CD4-positive, alpha-beta memory T cell (primary cell): ENCODE measurements at regions not wholly inside any gene's neighbourhood (a gene's known extent, or its start where the extent isn't known, plus 50 kb on each side); places are given as distances from the start of the nearest gene placed in this dataset.

ENCODE experiments used
- CTCF ChIA-PET: fragments of 350-600 bp; sonication (Branson Sonifier 250); formaldehyde crosslinking; loops from one replicate; lab custom pipeline; 2021; ENCODE audit warnings: inconsistent platforms; ENCODE audit not compliant: partially characterized antibody; lab: Charles Lee
- POLR2A ChIA-PET: fragments of 350-600 bp; sonication (Branson Sonifier 250); formaldehyde crosslinking; loops from one replicate; lab custom pipeline; 2021; ENCODE audit not compliant: partially characterized antibody; lab: Charles Lee
- DNase-seq, 5 donors: peaks; one replicate each; pipeline versions ENCODE4 v3.0.0 to v3.0.0-alpha.2; 2020 to 2022; ENCODE audit warnings: mixed read lengths in 1 of 5
- H3K27ac ChIP-seq: one replicate; pipeline ENCODE4 v1.7.0; 2013; ENCODE audit warnings: low read depth, low read length
- H3K27me3 ChIP-seq: 2 replicates; pipeline ENCODE4 v1.7.0; 2013; ENCODE audit warnings: mild to moderate bottlenecking, low read length, moderate library complexity; ENCODE audit not compliant: insufficient read depth
- H3K36me3 ChIP-seq: 2 replicates; pipeline ENCODE4 v1.7.0; 2013; ENCODE audit warnings: mild to moderate bottlenecking, low read length, moderate library complexity; ENCODE audit not compliant: insufficient read depth
- H3K4me1 ChIP-seq: 2 replicates; pipeline ENCODE4 v1.7.0; 2013; ENCODE audit warnings: mild to moderate bottlenecking, low read length, moderate library complexity; ENCODE audit not compliant: insufficient read depth
- H3K4me3 ChIP-seq, 2 donors: one replicate each; pipeline ENCODE4 v1.7.0; 2013; ENCODE audit warnings: low read length in 2 of 2, mild to moderate bottlenecking in 1 of 2
- H3K9me3 ChIP-seq, 2 donors: one replicate each; pipeline ENCODE4 v1.7.0; 2013; ENCODE audit warnings: low read length in 2 of 2, control low read depth in 1 of 2; ENCODE audit not compliant: control insufficient read depth in 1 of 2
- H3K27ac Mint-ChIP-seq, 7 donors: one replicate each; pipeline ENCODE4 v1.8.0; 2020 to 2021; ENCODE audit warnings: mixed read lengths in 7 of 7, mild to moderate bottlenecking in 6 of 7, inconsistent platforms in 3 of 7, moderate library complexity in 3 of 7
- H3K27me3 Mint-ChIP-seq, 2 donors: one replicate each; pipeline ENCODE4 v1.8.0; 2020 to 2021; ENCODE audit warnings: mixed read lengths in 2 of 2
- H3K36me3 Mint-ChIP-seq, 2 donors: one replicate each; pipeline ENCODE4 v1.8.0; 2020 to 2021; ENCODE audit warnings: mixed read lengths in 2 of 2, inconsistent platforms in 1 of 2, mild to moderate bottlenecking in 1 of 2
- H3K4me1 Mint-ChIP-seq, 4 donors: one replicate each; pipeline ENCODE4 v1.8.0; 2020 to 2021; ENCODE audit warnings: mixed read lengths in 4 of 4, mild to moderate bottlenecking in 1 of 4
- H3K4me3 Mint-ChIP-seq, 8 donors: one replicate each; pipeline ENCODE4 v1.8.0; 2020 to 2021; ENCODE audit warnings: mixed read lengths in 8 of 8, mild to moderate bottlenecking in 7 of 8, moderate library complexity in 6 of 8, inconsistent platforms in 3 of 8
- H3K9me3 Mint-ChIP-seq, 8 donors: one replicate each; pipeline ENCODE4 v1.8.0; 2020 to 2021; ENCODE audit warnings: mixed read lengths in 8 of 8, mild to moderate bottlenecking in 5 of 8, inconsistent platforms in 3 of 8, moderate library complexity in 1 of 8
- intact Hi-C: fragments of 100-400 bp; cut with micrococcal nuclease; formaldehyde crosslinking; loops from one replicate; pipeline ENCODE4 v1.15.1; 2023

DNA sequence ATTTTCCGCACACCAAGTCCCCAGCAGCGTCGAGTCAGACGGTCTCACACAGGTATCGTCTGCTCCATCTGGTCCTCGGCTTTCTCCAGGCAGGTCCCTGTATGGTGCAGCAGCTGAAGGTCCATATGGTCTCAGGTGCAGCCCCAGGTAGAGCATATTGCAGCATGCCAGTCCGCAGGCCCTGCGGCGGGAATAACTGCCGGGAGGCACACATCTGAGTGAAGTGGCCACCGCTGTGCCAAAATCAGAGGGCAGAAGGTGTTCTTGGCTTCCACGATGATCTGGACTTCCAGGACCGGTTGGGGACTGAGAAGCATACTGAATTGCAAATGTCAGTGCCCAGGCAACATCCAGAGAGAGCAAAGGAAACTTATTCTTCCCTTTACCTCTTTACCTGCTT lies 320.3 kb downstream of the RNF144A start:
- no peaks in the 10 kb centered on the region for H3K27me3 ChIP-seq
- H3K4me1 Mint-ChIP-seq: no peaks in the 10 kb centered on the region
- ChIA-PET POLR2A (no interaction called here), CTCF (no interaction called here)
- H3K27ac ChIP-seq: no peak overlapping the region
- no peaks in the 10 kb centered on the region for H3K9me3 Mint-ChIP-seq
- intact Hi-C loops: no loop called here
- no peaks in the 10 kb centered on the region for H3K36me3 ChIP-seq
- no peak for DNase-seq
- no peaks in the 10 kb centered on the region for H3K4me1 ChIP-seq
- H3K4me3 Mint-ChIP-seq: no peak overlapping the region
- H3K36me3 Mint-ChIP-seq: no peaks in the 10 kb centered on the region
- no peak overlapping the region for H3K27ac Mint-ChIP-seq
- no peak overlapping the region for H3K4me3 ChIP-seq
- no peaks in the 10 kb centered on the region for H3K27me3 Mint-ChIP-seq
- H3K9me3 ChIP-seq: no peaks in the 10 kb centered on the region

DNA sequence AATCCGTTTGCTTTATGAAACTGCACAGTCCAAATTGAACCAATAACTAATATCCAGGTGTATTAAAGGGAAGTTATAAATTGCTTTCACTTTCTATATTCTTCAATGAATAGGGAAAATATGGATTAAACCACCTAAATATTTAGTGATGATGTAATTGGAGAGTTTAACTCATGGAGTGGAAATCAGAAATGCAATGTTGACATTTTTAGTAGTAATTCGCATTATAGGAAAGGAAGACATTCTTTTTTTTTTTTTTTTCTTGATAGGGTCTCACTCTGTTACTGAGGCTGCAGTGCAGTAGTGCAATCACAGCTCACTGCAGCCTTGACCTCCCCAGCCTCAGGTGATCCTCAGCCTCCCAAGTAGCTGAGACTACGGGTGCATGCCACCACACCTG lies 321.9 kb downstream of the RNF144A start:
- Mint-ChIP-seq H3K9me3 (no peaks in the 10 kb centered on the region), H3K4me3 (no peak overlapping the region), H3K4me1 (no peaks in the 10 kb centered on the region), H3K27ac (no peak overlapping the region), H3K27me3 (peaks cover 0 to 4% of the 10 kb centered on the region in 2 donors), H3K36me3 (no peaks in the 10 kb centered on the region)
- Histone ChIP-seq H3K4me3 (no peak overlapping the region), H3K36me3 (no peaks in the 10 kb centered on the region), H3K4me1 (no peaks in the 10 kb centered on the region), H3K9me3 (no peaks in the 10 kb centered on the region), H3K27ac (no peak overlapping the region), H3K27me3 (no peaks in the 10 kb centered on the region)
- DNase-seq: no peak
- intact Hi-C loops: no loop called here
- ChIA-PET POLR2A (no interaction called here), CTCF (no interaction called here)

DNA sequence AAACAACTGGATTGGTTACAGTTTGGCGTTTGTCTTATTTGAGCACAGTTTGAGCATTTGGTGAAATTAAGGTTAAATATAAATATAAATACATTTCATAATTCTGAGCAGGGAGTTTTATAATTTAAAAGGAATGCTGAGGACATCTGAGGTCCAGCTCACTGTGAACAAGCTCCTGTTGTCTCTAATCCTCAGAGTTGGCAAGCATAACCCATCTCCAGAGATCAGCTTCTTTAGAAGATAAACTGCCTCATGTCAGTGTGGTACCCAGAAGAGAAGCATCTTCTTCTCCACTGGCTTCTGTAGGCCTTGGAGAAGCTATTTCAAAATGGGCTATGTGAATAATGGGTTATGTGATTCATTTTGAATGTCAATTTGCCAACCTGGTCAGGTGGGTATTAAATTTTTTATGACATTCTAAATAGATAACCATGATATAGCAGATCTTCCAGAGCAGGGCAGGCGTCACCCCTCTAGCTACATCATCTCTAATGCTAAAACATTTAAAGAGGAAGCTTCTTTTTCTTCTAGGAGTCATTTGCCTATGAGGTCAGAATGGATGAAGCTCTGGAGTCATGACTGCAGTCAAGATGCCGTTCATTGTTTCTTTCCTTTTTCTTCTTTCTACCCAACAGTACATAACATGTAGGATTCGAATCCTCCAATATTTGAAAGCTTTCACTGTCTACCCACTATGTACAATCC lies 324.0 kb downstream of the RNF144A start:
- no peak for DNase-seq
- Histone ChIP-seq H3K4me1 (no peaks in the 10 kb centered on the region), H3K36me3 (no peaks in the 10 kb centered on the region), H3K9me3 (no peaks in the 10 kb centered on the region), H3K27ac (no peak overlapping the region), H3K4me3 (no peak overlapping the region), H3K27me3 (no peaks in the 10 kb centered on the region)
- H3K36me3 Mint-ChIP-seq: no peaks in the 10 kb centered on the region
- H3K27me3 Mint-ChIP-seq: peaks cover 3 to 4% of the 10 kb centered on the region in 2 donors
- ChIA-PET POLR2A (no interaction called here), CTCF (interaction anchor here (1.0 kb wide), 1 partner anchor 11 kb away, joined by 3 read pairs; no protein-coding TSS in a partner anchor)
- no peak overlapping the region for H3K27ac Mint-ChIP-seq
- H3K4me1 Mint-ChIP-seq: no peaks in the 10 kb centered on the region
- H3K4me3 Mint-ChIP-seq: no peak overlapping the region
- no peaks in the 10 kb centered on the region for H3K9me3 Mint-ChIP-seq
- intact Hi-C loops: no loop called here

GRCh38 chr2:7242189-7242867 lies 325.1 kb downstream of the RNF144A start:
- no peak overlapping the region for H3K27ac Mint-ChIP-seq

DNA sequence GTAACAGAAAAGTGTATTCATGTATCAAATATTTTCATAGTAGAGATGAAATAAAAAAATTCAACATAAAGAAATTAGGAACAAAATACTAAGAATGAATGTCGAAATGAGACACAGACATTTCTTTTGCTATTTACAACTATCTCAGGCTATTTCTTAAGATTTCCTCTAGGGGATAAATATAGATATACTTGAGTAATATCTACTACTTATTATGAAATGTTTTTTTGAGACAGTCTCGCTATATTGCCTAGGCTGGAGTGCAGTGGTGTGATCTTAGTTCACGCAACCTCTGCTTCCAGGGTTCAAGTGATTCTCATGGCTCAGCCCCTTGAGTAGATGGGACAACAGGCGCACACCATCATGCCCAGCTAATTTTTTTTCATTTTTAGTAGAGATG lies 326.1 kb downstream of the RNF144A start:
- no peak overlapping the region for H3K4me3 ChIP-seq
- H3K27me3 ChIP-seq: no peaks in the 10 kb centered on the region
- no peaks in the 10 kb centered on the region for H3K4me1 ChIP-seq
- Mint-ChIP-seq H3K27ac (no peak overlapping the region), H3K4me1 (no peaks in the 10 kb centered on the region), H3K27me3 (peaks cover 3 to 4% of the 10 kb centered on the region in 2 donors), H3K9me3 (no peaks in the 10 kb centered on the region), H3K36me3 (no peaks in the 10 kb centered on the region), H3K4me3 (no peak overlapping the region)
- no peak overlapping the region for H3K27ac ChIP-seq
- intact Hi-C loops: no loop called here
- H3K36me3 ChIP-seq: no peaks in the 10 kb centered on the region
- ChIA-PET POLR2A (no interaction called here), CTCF (no interaction called here)
- no peaks in the 10 kb centered on the region for H3K9me3 ChIP-seq
- DNase-seq: no peak

More at GRCh38 chr2:7242189-7242867, 325.1 kb downstream of the RNF144A start:
- POLR2A ChIA-PET: no interaction called here
- no peak overlapping the region for H3K4me3 ChIP-seq
- Mint-ChIP-seq H3K36me3 (no peaks in the 10 kb centered on the region), H3K4me1 (no peaks in the 10 kb centered on the region), H3K27me3 (peaks cover 3 to 4% of the 10 kb centered on the region in 2 donors), H3K9me3 (no peaks in the 10 kb centered on the region), H3K4me3 (no peak overlapping the region)
- H3K4me1 ChIP-seq: no peaks in the 10 kb centered on the region
- no peaks in the 10 kb centered on the region for H3K27me3 ChIP-seq
- H3K9me3 ChIP-seq: no peaks in the 10 kb centered on the region
- CTCF ChIA-PET: no interaction called here
- no peak overlapping the region for H3K27ac ChIP-seq
- no peaks in the 10 kb centered on the region for H3K36me3 ChIP-seq
- no peak for DNase-seq
- intact Hi-C loops: no loop called here

GRCh38 chr2:7256377-7256776 lies 339.2 kb downstream of the RNF144A start:
- Histone ChIP-seq H3K27ac (no peak overlapping the region), H3K27me3 (no peaks in the 10 kb centered on the region), H3K4me3 (no peak overlapping the region), H3K36me3 (no peaks in the 10 kb centered on the region), H3K9me3 (no peaks in the 10 kb centered on the region), H3K4me1 (no peaks in the 10 kb centered on the region)
- H3K4me1 Mint-ChIP-seq: no peaks in the 10 kb centered on the region
- no peak overlapping the region for H3K4me3 Mint-ChIP-seq
- peaks cover 0 to 2% of the 10 kb centered on the region in 2 donors for H3K27me3 Mint-ChIP-seq
- H3K36me3 Mint-ChIP-seq: peaks cover 0 to under 1% of the 10 kb centered on the region in 2 donors
- ChIA-PET POLR2A (no interaction called here), CTCF (no interaction called here)
- no peak overlapping the region for H3K27ac Mint-ChIP-seq
- intact Hi-C loops: no loop called here
- DNase-seq: no peak
- peaks cover 0 to under 1% (median 0%) of the 10 kb centered on the region in 8 donors for H3K9me3 Mint-ChIP-seq

- Histone ChIP-seq H3K27ac (no peak overlapping the region), H3K9me3 (no peaks in the 10 kb centered on the region), H3K27me3 (no peaks in the 10 kb centered on the region), H3K4me3 (no peak overlapping the region), H3K4me1 (no peaks in the 10 kb centered on the region), H3K36me3 (no peaks in the 10 kb centered on the region)
- H3K27ac Mint-ChIP-seq: peak overlapping the region in 1 of 7 donors; percentile 2
- peaks cover 0 to 2% (median 0%) of the 10 kb centered on the region in 8 donors for H3K9me3 Mint-ChIP-seq
- ChIA-PET POLR2A (no interaction called here), CTCF (no interaction called here)
- H3K36me3 Mint-ChIP-seq: no peaks in the 10 kb centered on the region
- no peaks in the 10 kb centered on the region for H3K4me1 Mint-ChIP-seq
- peaks cover 2 to 7% of the 10 kb centered on the region in 2 donors for H3K27me3 Mint-ChIP-seq
- DNase-seq: no peak
- H3K4me3 Mint-ChIP-seq: no peak overlapping the region
- intact Hi-C loops: no loop called here
Measured at GRCh38 chr2:7262727-7263126, 345.5 kb downstream of the RNF144A start.
